HS-5 (cell line): ENCODE measurements at regions not wholly inside any gene's neighbourhood (a gene's known extent, or its start where the extent isn't known, plus 50 kb on each side); places are given as distances from the start of the nearest gene placed in this dataset.

Experiments used
- DNase-seq: peaks from one replicate; pipeline ENCODE4 v3.0.0-alpha.2; 2012; ENCODE audit warnings: low read depth

- DNase-seq: no peak
Observed at GRCh38 chrX:112137276-112137675, 54.7 kb upstream of the TRPC5 start.
